ENCODE measurements at regions not wholly inside any gene's neighbourhood (a gene's known extent, or its start where the extent isn't known, plus 50 kb on each side); places are given as distances from the start of the nearest gene placed in this dataset.
"Not testable (repeated sequence)": the region's sequence is repeated elsewhere in the genome, so short reads cannot be mapped to it uniquely, and the experiment has no call there.

- H3K4me1 Mint-ChIP-seq (ENCODE audit: low read depth); intact Hi-C loops (cut with micrococcal nuclease); H3K27ac Mint-ChIP-seq; H3K27me3 Mint-ChIP-seq (ENCODE audit: insufficient read depth); H3K4me3 Mint-ChIP-seq; DNase-seq (ENCODE audit: low spot score); H3K36me3 Mint-ChIP-seq (ENCODE audit: low read depth); H3K9me3 Mint-ChIP-seq: not testable (repeated sequence)
These were observed 99.1 kb upstream of the PLGLB2 start for GRCh38 chr2:87648815-87649214.

GRCh38 chr2:87649871-87650270, 98.0 kb upstream of the PLGLB2 start:
- H3K4me1 Mint-ChIP-seq (ENCODE audit: low read depth); H3K27ac Mint-ChIP-seq; H3K27me3 Mint-ChIP-seq (ENCODE audit: insufficient read depth); H3K36me3 Mint-ChIP-seq (ENCODE audit: low read depth); intact Hi-C loops (cut with micrococcal nuclease); H3K9me3 Mint-ChIP-seq; DNase-seq (ENCODE audit: low spot score); H3K4me3 Mint-ChIP-seq: not testable (repeated sequence)

GRCh38 chr2:87650837-87651236, 97.0 kb upstream of the PLGLB2 start:
- H3K27me3 Mint-ChIP-seq (ENCODE audit: insufficient read depth); H3K36me3 Mint-ChIP-seq (ENCODE audit: low read depth): not testable (repeated sequence)

GRCh38 chr2:87651589-87651988, 96.3 kb upstream of the PLGLB2 start:
- H3K27ac Mint-ChIP-seq, result peak overlapping the region; percentile 48
- H3K4me1 Mint-ChIP-seq (ENCODE audit: low read depth); H3K27me3 Mint-ChIP-seq (ENCODE audit: insufficient read depth); DNase-seq (ENCODE audit: low spot score); H3K9me3 Mint-ChIP-seq; H3K4me3 Mint-ChIP-seq; H3K36me3 Mint-ChIP-seq (ENCODE audit: low read depth); intact Hi-C loops (cut with micrococcal nuclease): not testable (repeated sequence)

More at GRCh38 chr2:87650837-87651236, 97.0 kb upstream of the PLGLB2 start:
- H3K4me3 Mint-ChIP-seq; DNase-seq (ENCODE audit: low spot score); H3K4me1 Mint-ChIP-seq (ENCODE audit: low read depth); H3K27ac Mint-ChIP-seq; H3K9me3 Mint-ChIP-seq; intact Hi-C loops (cut with micrococcal nuclease): not testable (repeated sequence)

- H3K27ac Mint-ChIP-seq; DNase-seq (ENCODE audit: low spot score); H3K4me3 Mint-ChIP-seq; H3K36me3 Mint-ChIP-seq (ENCODE audit: low read depth); H3K4me1 Mint-ChIP-seq (ENCODE audit: low read depth); H3K9me3 Mint-ChIP-seq; intact Hi-C loops (cut with micrococcal nuclease); H3K27me3 Mint-ChIP-seq (ENCODE audit: insufficient read depth): not testable (repeated sequence)
These were observed 94.5 kb upstream of the PLGLB2 start for GRCh38 chr2:87653373-87653772.

GRCh38 chr2:87654136-87654814, 93.6 kb upstream of the PLGLB2 start:
- intact Hi-C loops (cut with micrococcal nuclease); H3K4me1 Mint-ChIP-seq (ENCODE audit: low read depth): not testable (repeated sequence)

GRCh38 chr2:87657915-87658314, 90.0 kb upstream of the PLGLB2 start:
- intact Hi-C loops (cut with micrococcal nuclease); H3K9me3 Mint-ChIP-seq; H3K27me3 Mint-ChIP-seq (ENCODE audit: insufficient read depth); H3K4me1 Mint-ChIP-seq (ENCODE audit: low read depth); H3K36me3 Mint-ChIP-seq (ENCODE audit: low read depth); H3K4me3 Mint-ChIP-seq: not testable (repeated sequence)
- DNase-seq (ENCODE audit: low spot score), result peak; percentile 10
- H3K27ac Mint-ChIP-seq, result peak overlapping the region; percentile 61

More at GRCh38 chr2:87654136-87654814, 93.6 kb upstream of the PLGLB2 start:
- DNase-seq (ENCODE audit: low spot score); H3K36me3 Mint-ChIP-seq (ENCODE audit: low read depth); H3K27me3 Mint-ChIP-seq (ENCODE audit: insufficient read depth); H3K27ac Mint-ChIP-seq; H3K4me3 Mint-ChIP-seq; H3K9me3 Mint-ChIP-seq: not testable (repeated sequence)

GRCh38 chr2:87658357-87658756, 89.5 kb upstream of the PLGLB2 start:
- H3K9me3 Mint-ChIP-seq; DNase-seq (ENCODE audit: low spot score); H3K27me3 Mint-ChIP-seq (ENCODE audit: insufficient read depth); intact Hi-C loops (cut with micrococcal nuclease); H3K4me3 Mint-ChIP-seq; H3K4me1 Mint-ChIP-seq (ENCODE audit: low read depth); H3K36me3 Mint-ChIP-seq (ENCODE audit: low read depth): not testable (repeated sequence)
- peak overlapping the region; percentile 61 for H3K27ac Mint-ChIP-seq

GRCh38 chr2:87658976-87659375, 88.9 kb upstream of the PLGLB2 start:
- H3K27me3 Mint-ChIP-seq (ENCODE audit: insufficient read depth); H3K27ac Mint-ChIP-seq; H3K9me3 Mint-ChIP-seq; H3K4me1 Mint-ChIP-seq (ENCODE audit: low read depth); H3K4me3 Mint-ChIP-seq; intact Hi-C loops (cut with micrococcal nuclease); H3K36me3 Mint-ChIP-seq (ENCODE audit: low read depth); DNase-seq (ENCODE audit: low spot score): not testable (repeated sequence)

- H3K9me3 Mint-ChIP-seq; intact Hi-C loops (cut with micrococcal nuclease); H3K4me3 Mint-ChIP-seq; H3K27me3 Mint-ChIP-seq (ENCODE audit: insufficient read depth); H3K36me3 Mint-ChIP-seq (ENCODE audit: low read depth); H3K4me1 Mint-ChIP-seq (ENCODE audit: low read depth); H3K27ac Mint-ChIP-seq; DNase-seq (ENCODE audit: low spot score): not testable (repeated sequence)
These were observed 87.7 kb upstream of the PLGLB2 start for GRCh38 chr2:87660164-87660563.

GRCh38 chr2:87662316-87663290, 85.3 kb upstream of the PLGLB2 start:
- intact Hi-C loops (cut with micrococcal nuclease); H3K27me3 Mint-ChIP-seq (ENCODE audit: insufficient read depth); H3K36me3 Mint-ChIP-seq (ENCODE audit: low read depth); H3K9me3 Mint-ChIP-seq; H3K4me1 Mint-ChIP-seq (ENCODE audit: low read depth); H3K27ac Mint-ChIP-seq; H3K4me3 Mint-ChIP-seq; DNase-seq (ENCODE audit: low spot score): not testable (repeated sequence)

- DNase-seq (ENCODE audit: low spot score); H3K36me3 Mint-ChIP-seq (ENCODE audit: low read depth); H3K27me3 Mint-ChIP-seq (ENCODE audit: insufficient read depth); intact Hi-C loops (cut with micrococcal nuclease); H3K9me3 Mint-ChIP-seq; H3K4me3 Mint-ChIP-seq; H3K27ac Mint-ChIP-seq; H3K4me1 Mint-ChIP-seq (ENCODE audit: low read depth): not testable (repeated sequence)
These were observed 84.5 kb upstream of the PLGLB2 start for GRCh38 chr2:87663347-87663746.

GRCh38 chr2:87667027-87667426, 80.9 kb upstream of the PLGLB2 start:
- H3K27ac Mint-ChIP-seq; H3K36me3 Mint-ChIP-seq (ENCODE audit: low read depth); DNase-seq (ENCODE audit: low spot score); H3K27me3 Mint-ChIP-seq (ENCODE audit: insufficient read depth); intact Hi-C loops (cut with micrococcal nuclease); H3K4me1 Mint-ChIP-seq (ENCODE audit: low read depth); H3K9me3 Mint-ChIP-seq; H3K4me3 Mint-ChIP-seq: not testable (repeated sequence)

All from activated T-helper 1 cell treated with anti-CD3 and anti-CD28 coated beads, Interleukin-12 subunit alpha, Interleukin-12 subunit beta, Interleukin-2, Interleukin-4 antibody, amounts not matched to agents 30 ng/mL and 10 ng/mL and 1 ng/mL, durations not matched to agents 14 hours and 24 hours and 36 hours (primary cell).